IMR-90 (cell line): ENCODE measurements at regions not wholly inside any gene's neighbourhood (a gene's known extent, or its start where the extent isn't known, plus 50 kb on each side); places are given as distances from the start of the nearest gene placed in this dataset.

Source experiments
- BHLHE40 ChIP-seq: fragments of 150-350 bp; IDR thresholded peaks from 2 replicates; pipeline ENCODE4 v1.6.1; 2016; ENCODE audit warnings: mild to moderate bottlenecking, low read depth, low read length
- CEBPB ChIP-seq: IDR thresholded peaks from 2 replicates; pipeline ENCODE4 v1.6.1; 2012; ENCODE audit warnings: low read depth, low read length, improper control_type of control experiment
- CHD1 ChIP-seq: IDR thresholded peaks from 2 replicates; pipeline ENCODE4 v1.6.1; 2012; ENCODE audit warnings: low read depth, low read length, improper control_type of control experiment
- CTCF ChIP-seq: conservative IDR thresholded peaks from 2 replicates; pipeline ENCODE4 v1.5.1; 2012; ENCODE audit warnings: mild to moderate bottlenecking, low read depth, low read length, improper control_type of control experiment
- ELK1 ChIP-seq: fragments of 150-350 bp; IDR thresholded peaks from 2 replicates; pipeline ENCODE4 v1.6.1; 2016; ENCODE audit warnings: low read depth, mild to moderate bottlenecking, low read length, moderate library complexity, borderline replicate concordance
- MAZ ChIP-seq: IDR thresholded peaks from 2 replicates; pipeline ENCODE4 v1.6.1; 2012; ENCODE audit warnings: low read depth, mild to moderate bottlenecking, low read length, improper control_type of control experiment, moderate library complexity, borderline replicate concordance
- MXI1 ChIP-seq: IDR thresholded peaks from 2 replicates; pipeline ENCODE4 v1.6.1; 2012; ENCODE audit warnings: low read depth, mild to moderate bottlenecking, low read length, moderate library complexity, borderline replicate concordance
- NFE2L2 ChIP-seq: fragments of 150-350 bp; IDR thresholded peaks from 2 replicates; pipeline ENCODE4 v1.6.1; 2016; ENCODE audit warnings: low read depth, mild to moderate bottlenecking, low read length
- POLR2A ChIP-seq: IDR thresholded peaks from 2 replicates; pipeline ENCODE4 v1.6.1; 2012; ENCODE audit warnings: mild to moderate bottlenecking, low read depth, low read length
- RAD21 ChIP-seq: IDR thresholded peaks from 2 replicates; pipeline ENCODE4 v1.6.1; 2012; ENCODE audit warnings: low read length, improper control_type of control experiment
- RCOR1 ChIP-seq: IDR thresholded peaks from 2 replicates; pipeline ENCODE4 v1.6.1; 2012; ENCODE audit warnings: mild to moderate bottlenecking, low read length, improper control_type of control experiment; ENCODE audit not compliant: insufficient replicate concordance
- RFX5 ChIP-seq: IDR thresholded peaks from 2 replicates; pipeline ENCODE4 v1.8.0; 2012; ENCODE audit warnings: low read depth, mild to moderate bottlenecking, low read length, moderate library complexity
- SMC3 ChIP-seq: fragments of 150-350 bp; IDR thresholded peaks from 2 replicates; pipeline ENCODE4 v1.6.1; 2016; ENCODE audit warnings: low read depth, mild to moderate bottlenecking, antibody characterized with exemption, low read length, moderate library complexity
- USF2 ChIP-seq: fragments of 150-350 bp; IDR thresholded peaks from 2 replicates; pipeline ENCODE4 v1.6.1; 2017; ENCODE audit warnings: mild to moderate bottlenecking, antibody characterized with exemption, low read length, low read depth

- TF ChIP-seq MXI1: no peak
- TF ChIP-seq CTCF: no peak
- no peak for TF ChIP-seq POLR2A
- TF ChIP-seq SMC3: no peak
- no peak for TF ChIP-seq CEBPB
- no peak for TF ChIP-seq CHD1
- no peak for TF ChIP-seq NFE2L2
- TF ChIP-seq RAD21: no peak
- no peak for TF ChIP-seq USF2
- TF ChIP-seq RFX5: no peak
- no peak for TF ChIP-seq ELK1
- TF ChIP-seq BHLHE40: no peak
- TF ChIP-seq RCOR1: no peak
- TF ChIP-seq MAZ: no peak
These were observed 60.6 kb downstream of the ARL6IP4 start for GRCh38 chr12:123041042-123041531.
